Cardiac fibroblast (primary cell): ENCODE measurements at regions not wholly inside any gene's neighbourhood (a gene's known extent, or its start where the extent isn't known, plus 50 kb on each side); places are given as distances from the start of the nearest gene placed in this dataset.

ENCODE experiments used
- DNase-seq, 2 donors: peaks; one replicate each; pipeline versions ENCODE4 v3.0.0 to v3.0.0-alpha.2; 2010; ENCODE audit warnings: low read depth in 2 of 2
- H3K4me3 ChIP-seq, 2 donors: replicated peaks in 1 of 2; 1 replicate in 1 of 2; 2 replicates in 1 of 2; pipeline ENCODE4 v1.5.1; 2011; ENCODE audit warnings: low read depth in 2 of 2, low read length in 2 of 2, mild to moderate bottlenecking in 2 of 2, moderate library complexity in 1 of 2
- CTCF ChIP-seq: IDR thresholded peaks from one replicate; pipeline ENCODE4 v1.5.1; 2011; ENCODE audit warnings: low read depth, mild to moderate bottlenecking, low read length, inconsistent platforms

DNA sequence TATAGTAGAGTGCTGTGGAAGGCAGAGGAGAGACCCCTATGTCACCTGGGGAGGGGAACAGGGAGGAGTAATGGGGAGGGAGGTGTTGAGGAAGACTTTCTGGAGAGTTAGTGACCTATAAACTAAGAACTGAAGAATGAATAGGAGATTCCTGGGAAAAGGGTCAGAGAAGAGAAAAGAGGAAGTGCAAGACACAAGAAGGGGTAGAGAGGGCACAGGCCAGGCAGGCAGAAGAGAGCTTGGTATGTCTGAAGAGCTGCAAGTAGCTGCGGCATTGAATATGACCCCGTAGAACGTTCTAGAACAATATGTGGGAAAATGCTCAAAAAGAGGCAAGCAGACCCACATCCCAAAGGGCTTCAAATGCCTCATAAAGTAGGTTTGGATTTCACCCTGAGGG, 361.2 kb downstream of the PRDM2 start:
- TF ChIP-seq CTCF: no peak
- DNase-seq: no peak
- H3K4me3 ChIP-seq: no peak overlapping the region

GRCh38 chr1:14061722-14062121, 361.7 kb downstream of the PRDM2 start:
- no peak for TF ChIP-seq CTCF
- DNase-seq: no peak
- no peak overlapping the region for H3K4me3 ChIP-seq

GRCh38 chr1:14062669-14063068, 362.7 kb downstream of the PRDM2 start:
- no peak for TF ChIP-seq CTCF
- DNase-seq: no peak
- H3K4me3 ChIP-seq: no peak overlapping the region

- TF ChIP-seq CTCF: no peak
- no peak for DNase-seq
- H3K4me3 ChIP-seq: no peak overlapping the region
These were observed 364.9 kb downstream of the PRDM2 start for GRCh38 chr1:14064649-14065442.

DNA sequence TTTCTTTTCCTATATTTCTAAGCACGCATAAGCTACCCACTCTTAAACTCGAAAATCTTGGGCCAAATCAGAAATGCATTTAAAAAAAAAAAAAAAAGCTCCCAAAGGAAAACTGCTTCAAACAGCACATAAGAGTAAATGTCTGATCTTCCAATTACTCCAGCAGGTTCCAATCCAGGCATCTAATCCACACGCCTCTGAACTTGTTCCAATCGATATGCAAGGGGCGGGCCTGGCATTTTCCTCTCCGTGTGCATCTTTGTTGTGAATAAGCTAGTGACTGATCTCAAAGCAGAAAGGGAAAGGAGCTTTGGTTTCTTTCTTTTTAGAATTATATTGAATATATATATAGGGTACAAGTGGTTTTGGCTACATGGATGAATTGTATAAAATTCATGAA, 365.5 kb downstream of the PRDM2 start:
- no peak for DNase-seq
- TF ChIP-seq CTCF: no peak
- H3K4me3 ChIP-seq: no peak overlapping the region

- no peak for DNase-seq
- no peak overlapping the region for H3K4me3 ChIP-seq
- TF ChIP-seq CTCF: no peak
These were observed 367.0 kb downstream of the PRDM2 start for GRCh38 chr1:14067036-14067435.

DNA sequence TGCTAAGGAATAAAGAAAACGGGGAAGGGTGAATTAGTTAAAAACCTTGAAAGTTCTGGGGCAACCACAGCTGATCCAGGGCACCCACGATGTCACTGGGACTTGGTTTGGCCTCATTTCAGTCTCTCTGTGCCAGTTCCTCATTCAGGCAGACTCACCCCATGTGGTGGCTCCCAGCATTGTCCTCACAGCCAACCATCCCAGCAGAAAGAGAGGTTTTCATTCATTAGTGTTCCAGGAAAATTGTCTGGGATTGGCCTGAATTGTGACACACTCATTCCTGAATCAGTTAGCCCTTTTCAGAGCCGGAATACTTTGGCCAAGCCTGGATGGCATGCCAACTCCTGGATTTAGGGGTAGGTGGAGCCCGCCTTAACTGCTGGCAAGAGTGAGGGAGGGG, 367.7 kb downstream of the PRDM2 start:
- no peak for DNase-seq
- no peak for TF ChIP-seq CTCF
- no peak overlapping the region for H3K4me3 ChIP-seq
